ENCODE measurements at regions not wholly inside any gene's neighbourhood (a gene's known extent, or its start where the extent isn't known, plus 50 kb on each side); places are given as distances from the start of the nearest gene placed in this dataset.

- TF ChIP-seq CTCF (IDR thresholded peaks at IDR 0.05) (no peak), POLR2AphosphoS5 (IDR thresholded peaks at IDR 0.05) (no peak)
These were observed 180.9 kb upstream of the ALKAL2 start for GRCh38 chr2:468648-469336.

Data from sigmoid colon (tissue), 4 donors.